CD4-positive, CD25-positive, alpha-beta regulatory T cell (primary cell): ENCODE measurements at regions not wholly inside any gene's neighbourhood (a gene's known extent, or its start where the extent isn't known, plus 50 kb on each side); places are given as distances from the start of the nearest gene placed in this dataset.

Source experiments
- ATAC-seq, 2 donors: fragments of 150-1000 bp; cut with Tn5 transposase; one replicate each; pipeline ENCODE4 v1.10.0; 2021; ENCODE audit warnings: low read depth in 2 of 2, moderate number of reproducible peaks in 2 of 2, moderate library complexity in 1 of 2
- DNase-seq, 3 donors: peaks; one replicate each; pipeline versions ENCODE4 v3.0.0 to v3.0.0-alpha.2; 2012 to 2022; ENCODE audit warnings: mixed read lengths in 1 of 3
- H3K27ac ChIP-seq: one replicate; pipeline ENCODE4 v1.7.0; 2013; ENCODE audit warnings: mild to moderate bottlenecking, low read length; ENCODE audit not compliant: insufficient read depth, poor library complexity, severe bottlenecking
- H3K27me3 ChIP-seq: one replicate; pipeline ENCODE4 v1.7.0; 2013; ENCODE audit warnings: low read length; ENCODE audit not compliant: control insufficient read depth, insufficient read depth
- H3K36me3 ChIP-seq: one replicate; pipeline ENCODE4 v1.7.0; 2013; ENCODE audit warnings: mild to moderate bottlenecking, low read length, moderate library complexity; ENCODE audit not compliant: control insufficient read depth, insufficient read depth
- H3K4me1 ChIP-seq: 2 replicates; pipeline ENCODE4 v1.7.0; 2013; ENCODE audit warnings: mild to moderate bottlenecking, low read length; ENCODE audit not compliant: insufficient read depth, control insufficient read depth, poor library complexity, severe bottlenecking
- H3K4me3 ChIP-seq: one replicate; pipeline ENCODE4 v1.7.0; 2013; ENCODE audit warnings: low read depth, mild to moderate bottlenecking, low read length, moderate library complexity
- H3K9me3 ChIP-seq, 2 experiments: 1 replicate in 1 of 2; 2 replicates in 1 of 2; pipeline ENCODE4 v1.7.0; 2013; ENCODE audit warnings: low read length in 2 of 2, mild to moderate bottlenecking in 1 of 2, moderate library complexity in 1 of 2; ENCODE audit not compliant: control insufficient read depth in 2 of 2
- H3K27ac Mint-ChIP-seq, 3 donors: one replicate each; pipeline ENCODE4 v1.8.0; 2020 to 2022; ENCODE audit warnings: mild to moderate bottlenecking in 3 of 3, mixed read lengths in 3 of 3, moderate library complexity in 2 of 3
- H3K27me3 Mint-ChIP-seq: one replicate; pipeline ENCODE4 v1.8.0; 2022; ENCODE audit warnings: mild to moderate bottlenecking, mixed read lengths
- H3K36me3 Mint-ChIP-seq: one replicate; pipeline ENCODE4 v1.8.0; 2020; ENCODE audit warnings: mixed read lengths
- H3K4me1 Mint-ChIP-seq, 4 donors: one replicate each; pipeline ENCODE4 v1.8.0; 2020 to 2022; ENCODE audit warnings: mixed read lengths in 4 of 4, mild to moderate bottlenecking in 1 of 4
- H3K4me3 Mint-ChIP-seq, 4 donors: one replicate each; pipeline ENCODE4 v1.8.0; 2020 to 2022; ENCODE audit warnings: mild to moderate bottlenecking in 4 of 4, mixed read lengths in 4 of 4, moderate library complexity in 3 of 4
- H3K9me3 Mint-ChIP-seq, 7 donors: one replicate each; pipeline ENCODE4 v1.8.0; 2020 to 2022; ENCODE audit warnings: mixed read lengths in 7 of 7, mild to moderate bottlenecking in 3 of 7, moderate library complexity in 2 of 7

DNA sequence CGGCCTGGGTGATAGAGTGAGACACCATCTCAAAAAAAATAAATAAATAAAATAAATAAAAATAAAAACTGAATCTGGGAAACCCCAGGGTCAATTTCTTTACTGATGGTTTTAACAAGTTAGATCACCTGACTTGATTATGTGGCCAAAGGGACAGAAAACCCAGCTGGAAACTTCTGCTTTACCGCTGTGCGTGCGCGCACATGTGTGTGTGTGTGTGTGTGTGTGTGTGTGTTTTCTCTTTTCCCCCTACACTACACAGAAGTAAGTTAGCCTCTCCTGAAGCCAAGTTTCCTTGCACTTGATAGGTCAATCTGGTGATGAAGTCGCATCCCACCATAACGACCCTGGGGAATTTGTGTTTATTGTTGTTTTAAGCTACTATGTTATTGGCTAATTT is 105.3 kb upstream of the AMN1 start:
- no peaks in the 10 kb centered on the region for H3K36me3 Mint-ChIP-seq
- Histone ChIP-seq H3K36me3 (no peaks in the 10 kb centered on the region), H3K4me1 (peaks cover 33% of the 10 kb centered on the region), H3K9me3 (no peaks in the 10 kb centered on the region), H3K27me3 (no peaks in the 10 kb centered on the region), H3K27ac (no peak overlapping the region), H3K4me3 (no peak overlapping the region)
- peaks cover 0 to 19% (median 4%) of the 10 kb centered on the region in 7 donors for H3K9me3 Mint-ChIP-seq
- H3K27me3 Mint-ChIP-seq = peaks cover 2% of the 10 kb centered on the region
- no peak overlapping the region for H3K27ac Mint-ChIP-seq
- ATAC-seq (no peak), DNase-seq (no peak)
- H3K4me3 Mint-ChIP-seq = no peak overlapping the region
- peaks cover 21 to 63% (median 47%) of the 10 kb centered on the region in 4 donors for H3K4me1 Mint-ChIP-seq

DNA sequence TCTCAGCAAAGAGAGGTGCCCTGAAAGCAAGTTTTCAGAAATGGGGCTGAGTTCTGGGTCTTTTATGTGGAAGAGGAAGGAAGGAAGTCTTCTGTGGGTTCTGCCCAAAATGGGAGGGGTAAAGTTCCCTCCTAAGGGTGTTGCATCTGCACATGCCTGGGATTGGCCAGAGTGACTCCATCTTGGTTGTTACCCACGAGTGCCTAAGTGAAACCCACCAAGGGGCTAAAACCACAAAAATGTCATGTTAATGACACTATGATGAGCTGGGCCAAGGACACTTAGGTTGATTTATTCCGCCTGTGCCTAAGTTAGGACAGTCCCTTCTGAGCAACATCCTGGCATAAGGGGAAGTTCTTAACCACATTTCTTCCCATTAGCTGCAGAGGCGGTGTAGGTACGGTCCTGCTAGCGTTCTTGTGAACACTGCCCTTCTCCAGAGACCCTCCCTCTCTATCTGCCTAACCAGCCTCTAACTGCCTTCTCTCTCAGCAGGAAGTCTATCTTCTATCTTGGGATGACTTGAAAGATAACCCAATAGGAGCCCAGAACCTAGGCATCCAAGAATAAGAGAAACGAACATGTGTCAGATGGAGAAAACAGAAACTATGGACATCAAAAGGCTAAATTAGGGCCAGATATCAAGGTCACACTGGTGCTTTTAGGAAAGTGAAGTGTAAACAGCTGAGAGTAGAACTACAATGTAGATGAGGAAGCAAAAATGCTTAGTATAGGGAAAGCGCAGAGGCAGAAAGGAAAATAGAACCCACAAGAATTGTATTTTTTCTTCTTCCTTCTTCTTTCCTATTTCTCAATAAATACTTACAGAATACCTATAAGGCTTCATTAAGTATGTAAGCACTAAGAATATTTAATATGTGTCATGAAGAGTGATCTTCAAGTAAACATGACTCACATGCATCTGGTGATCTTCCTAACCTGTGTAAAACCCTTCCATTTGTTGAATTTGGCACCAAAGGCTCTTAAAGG is 104.2 kb upstream of the AMN1 start:
- Mint-ChIP-seq H3K9me3 (peaks cover 0 to 19% (median 4%) of the 10 kb centered on the region in 7 donors), H3K36me3 (no peaks in the 10 kb centered on the region), H3K27me3 (peaks cover 4% of the 10 kb centered on the region), H3K4me1 (peaks cover 25 to 74% (median 51%) of the 10 kb centered on the region in 4 donors), H3K27ac (peak overlapping the region; percentile 66 to 84 (median 77)), H3K4me3 (peak overlapping the region in 3 of 4 donors; percentile 39 to 73 (median 58))
- DNase-seq = peak in 2 of 3 donors; percentile 51 to 68
- peak; percentile 54 to 62 for ATAC-seq
- peak overlapping the region; percentile 34 for H3K27ac ChIP-seq
- H3K36me3 ChIP-seq = no peaks in the 10 kb centered on the region
- H3K4me1 ChIP-seq = peaks cover 37% of the 10 kb centered on the region
- H3K4me3 ChIP-seq = peak overlapping the region; percentile 77
- H3K27me3 ChIP-seq = no peaks in the 10 kb centered on the region
- H3K9me3 ChIP-seq = no peaks in the 10 kb centered on the region

DNA sequence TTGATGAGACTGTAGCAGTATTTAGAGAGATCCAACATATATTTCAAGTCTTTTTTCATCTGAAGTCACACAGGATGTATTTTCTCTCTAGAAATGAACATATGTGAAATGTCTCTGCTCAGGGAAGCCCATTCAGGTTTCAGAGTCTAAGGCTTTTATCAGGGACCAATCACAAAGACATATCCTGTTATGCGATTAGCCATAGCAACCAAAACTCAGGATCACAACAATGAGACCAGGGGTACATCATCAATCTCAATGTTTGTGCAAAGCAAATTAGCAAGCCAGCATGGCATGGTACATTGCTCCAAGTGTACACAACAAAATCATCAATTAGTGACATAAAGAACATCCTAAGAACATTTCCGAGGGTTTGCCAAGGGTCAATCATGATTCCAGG is 99.2 kb upstream of the AMN1 start:
- H3K9me3 Mint-ChIP-seq = peaks cover 2 to 35% (median 5%) of the 10 kb centered on the region in 7 donors
- H3K36me3 ChIP-seq = no peaks in the 10 kb centered on the region
- H3K27me3 ChIP-seq = no peaks in the 10 kb centered on the region
- DNase-seq = no peak
- peak overlapping the region; percentile 50 to 73 (median 60) for H3K27ac Mint-ChIP-seq
- H3K9me3 ChIP-seq = peaks cover 0 to 5% of the 10 kb centered on the region in 2 experiments
- peaks cover 30% of the 10 kb centered on the region for H3K4me1 ChIP-seq
- H3K27me3 Mint-ChIP-seq = peaks cover 4% of the 10 kb centered on the region
- peak overlapping the region in 2 of 4 donors; percentile 15 to 22 for H3K4me3 Mint-ChIP-seq
- peaks cover 3% of the 10 kb centered on the region for H3K36me3 Mint-ChIP-seq
- ATAC-seq = peak in 1 of 2 donors; percentile 34
- no peak overlapping the region for H3K4me3 ChIP-seq
- H3K27ac ChIP-seq = no peak overlapping the region
- peaks cover 24 to 66% (median 49%) of the 10 kb centered on the region in 4 donors for H3K4me1 Mint-ChIP-seq

DNA sequence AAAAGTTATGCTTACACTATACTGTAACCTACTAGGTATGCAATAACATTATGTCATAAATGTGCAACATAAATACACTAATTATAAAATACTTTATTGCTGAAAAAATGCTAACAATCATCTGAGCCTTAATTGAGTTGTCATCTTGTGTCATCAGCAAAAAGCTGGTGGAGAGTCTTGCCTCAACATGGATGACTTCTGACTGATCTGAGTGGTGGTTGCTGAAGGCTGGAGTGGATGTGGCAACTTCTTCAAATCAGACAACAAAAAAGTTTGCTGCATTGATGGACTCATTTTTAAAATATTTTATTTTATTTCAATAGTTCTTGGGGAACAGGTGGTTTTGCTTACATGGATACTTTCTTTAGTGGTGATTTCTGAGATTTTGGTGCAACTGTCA is 93.9 kb upstream of the AMN1 start:
- H3K4me1 ChIP-seq = peaks cover 3% of the 10 kb centered on the region
- Mint-ChIP-seq H3K4me3 (no peak overlapping the region), H3K36me3 (peaks cover under 1% of the 10 kb centered on the region), H3K9me3 (peaks cover 2 to 20% (median 5%) of the 10 kb centered on the region in 7 donors), H3K4me1 (peaks cover 13 to 25% (median 20%) of the 10 kb centered on the region in 4 donors), H3K27me3 (no peaks in the 10 kb centered on the region), H3K27ac (no peak overlapping the region)
- H3K27me3 ChIP-seq = no peaks in the 10 kb centered on the region
- H3K9me3 ChIP-seq = peaks cover 0 to 5% of the 10 kb centered on the region in 2 experiments
- DNase-seq (no peak), ATAC-seq (no peak)
- H3K27ac ChIP-seq = no peak overlapping the region
- H3K4me3 ChIP-seq = no peak overlapping the region
- H3K36me3 ChIP-seq = no peaks in the 10 kb centered on the region

DNA sequence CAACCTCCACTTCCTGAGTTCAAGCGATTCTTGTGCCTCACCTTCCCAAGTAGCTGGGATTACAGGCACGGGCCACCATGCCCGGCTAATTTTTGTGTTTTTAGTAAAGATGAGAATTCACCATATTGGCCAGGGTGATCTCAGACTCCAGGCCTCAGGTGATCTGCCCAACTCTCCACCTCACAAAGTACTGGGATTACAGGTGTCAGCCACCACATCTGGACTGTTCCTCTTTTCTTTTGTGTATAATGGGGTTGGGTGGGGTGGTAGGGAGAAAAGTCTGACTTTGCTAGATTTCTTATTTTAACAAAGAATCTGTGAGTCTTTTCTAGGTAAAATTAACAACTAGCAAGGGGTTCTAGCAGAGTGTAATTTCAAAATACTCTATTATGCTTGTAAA is 92.7 kb upstream of the AMN1 start:
- Mint-ChIP-seq H3K27me3 (no peaks in the 10 kb centered on the region), H3K27ac (no peak overlapping the region), H3K4me1 (peaks cover 13 to 26% (median 17%) of the 10 kb centered on the region in 4 donors), H3K4me3 (no peak overlapping the region), H3K36me3 (no peaks in the 10 kb centered on the region), H3K9me3 (peaks cover 2 to 20% (median 5%) of the 10 kb centered on the region in 7 donors)
- Histone ChIP-seq H3K4me1 (no peaks in the 10 kb centered on the region), H3K27ac (no peak overlapping the region), H3K27me3 (no peaks in the 10 kb centered on the region), H3K4me3 (no peak overlapping the region), H3K36me3 (no peaks in the 10 kb centered on the region), H3K9me3 (peaks cover 0 to 5% of the 10 kb centered on the region in 2 experiments)
- no peak for ATAC-seq
- DNase-seq = no peak

DNA sequence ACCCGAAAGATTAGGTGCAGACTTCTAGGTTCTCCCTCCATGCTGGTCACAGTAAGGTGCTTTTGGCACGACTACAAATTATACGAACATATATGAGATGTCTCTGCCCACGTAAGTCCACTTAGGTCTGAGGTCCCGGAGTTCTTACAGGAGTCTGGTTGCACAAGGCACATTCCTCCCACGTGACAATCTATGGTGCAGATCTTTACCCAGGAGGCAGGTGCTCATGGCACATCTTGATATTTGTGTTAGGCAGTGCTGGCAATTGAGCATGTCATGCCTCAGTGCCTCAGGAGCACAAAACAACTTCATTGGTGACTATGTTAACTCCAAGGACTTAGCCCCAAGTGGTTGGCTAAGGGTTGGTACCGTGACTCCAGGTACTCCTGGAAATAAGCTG is 92.0 kb upstream of the AMN1 start:
- H3K36me3 Mint-ChIP-seq = no peaks in the 10 kb centered on the region
- Histone ChIP-seq H3K27me3 (no peaks in the 10 kb centered on the region), H3K9me3 (peaks cover 0 to 3% of the 10 kb centered on the region in 2 experiments), H3K4me3 (no peak overlapping the region), H3K4me1 (no peaks in the 10 kb centered on the region), H3K27ac (no peak overlapping the region), H3K36me3 (no peaks in the 10 kb centered on the region)
- no peak for ATAC-seq
- H3K4me3 Mint-ChIP-seq = no peak overlapping the region
- peak overlapping the region in 1 of 3 donors; percentile 6 for H3K27ac Mint-ChIP-seq
- peaks cover 2 to 17% (median 3%) of the 10 kb centered on the region in 7 donors for H3K9me3 Mint-ChIP-seq
- no peak for DNase-seq
- H3K4me1 Mint-ChIP-seq = peaks cover 13 to 28% (median 15%) of the 10 kb centered on the region in 4 donors
- H3K27me3 Mint-ChIP-seq = no peaks in the 10 kb centered on the region

DNA sequence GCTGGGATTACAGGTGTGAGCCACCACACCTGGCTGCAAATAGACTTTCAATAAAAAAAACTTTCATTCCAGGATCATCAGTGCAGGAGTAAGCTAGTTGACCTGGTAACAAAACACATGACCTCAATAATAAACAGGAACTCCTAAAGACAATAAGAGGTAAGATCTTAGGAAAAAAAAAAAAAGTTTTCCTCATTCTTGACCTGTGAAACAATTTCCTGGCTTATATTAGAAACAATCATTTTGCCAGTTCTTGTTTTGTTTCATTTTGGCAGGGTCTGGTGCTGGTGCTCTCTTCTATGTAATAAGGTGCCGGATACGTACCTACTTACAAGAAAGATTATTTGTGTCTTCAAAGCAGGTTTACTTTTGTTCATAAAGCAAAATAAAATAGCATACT is 90.6 kb upstream of the AMN1 start:
- Mint-ChIP-seq H3K4me3 (no peak overlapping the region), H3K27me3 (no peaks in the 10 kb centered on the region), H3K9me3 (peaks cover 0 to 13% (median 0%) of the 10 kb centered on the region in 7 donors), H3K4me1 (peaks cover 11 to 28% (median 14%) of the 10 kb centered on the region in 4 donors), H3K27ac (peak overlapping the region in 1 of 3 donors; percentile 26), H3K36me3 (no peaks in the 10 kb centered on the region)
- H3K36me3 ChIP-seq = no peaks in the 10 kb centered on the region
- DNase-seq (no peak), ATAC-seq (no peak)
- no peaks in the 10 kb centered on the region for H3K9me3 ChIP-seq
- no peaks in the 10 kb centered on the region for H3K27me3 ChIP-seq
- H3K4me1 ChIP-seq = no peaks in the 10 kb centered on the region
- no peak overlapping the region for H3K4me3 ChIP-seq
- H3K27ac ChIP-seq = no peak overlapping the region
